ENCODE measurements at regions not wholly inside any gene's neighbourhood (a gene's known extent, or its start where the extent isn't known, plus 50 kb on each side); places are given as distances from the start of the nearest gene placed in this dataset.

DNA sequence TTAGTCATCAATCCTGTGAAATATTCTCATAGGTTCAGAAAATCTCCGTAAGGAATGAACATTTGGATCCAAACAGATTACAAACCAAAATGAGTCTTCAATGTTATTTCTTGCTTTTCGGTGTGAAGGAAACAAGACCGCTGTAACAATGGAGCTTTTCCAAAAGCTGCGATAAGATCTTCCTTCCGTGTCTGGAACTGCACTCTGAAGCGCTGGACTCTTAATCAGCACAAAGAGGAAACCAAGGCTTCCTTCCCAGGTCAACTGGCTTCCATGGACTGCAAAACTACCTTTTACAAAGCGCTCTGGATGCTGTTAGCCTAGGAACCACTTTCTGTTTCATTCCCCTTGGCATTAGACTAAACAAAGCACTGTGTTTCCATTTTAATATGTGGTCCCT, 137.9 kb upstream of the BASP1 start:
- Histone ChIP-seq H3K4ac (replicated peaks; ENCODE audit: insufficient read length, low read depth, low read length) (no peak overlapping the region), H3K79me1 (ENCODE audit: low read depth, low read length) (no peaks in the 10 kb centered on the region), H2BK15ac (ENCODE audit: low read length) (no peak overlapping the region), H3K18ac (ENCODE audit: extremely low read depth, low read length) (no peak overlapping the region), H3K23me2 (ENCODE audit: low read depth, low read length) (no peaks in the 10 kb centered on the region), H4K5ac (ENCODE audit: insufficient read length, low read depth, low read length) (no peak overlapping the region), H3K9ac (replicated peaks in 1 of 4; ENCODE audit: extremely low read depth in 1 of 4, low read depth in 3 of 4, low read length in 3 of 4) (no peak overlapping the region), H4K8ac (ENCODE audit: extremely low read depth, insufficient read depth, low read length) (no peak overlapping the region), H2BK5ac (ENCODE audit: low read depth, low read length) (no peak overlapping the region), H2AK5ac (ENCODE audit: low read depth, low read length) (no peak overlapping the region), H2BK120ac (replicated peaks; ENCODE audit: low read depth, low read length) (no peak overlapping the region), H3K27me3 (replicated peaks in 1 of 4; ENCODE audit: control insufficient read depth in 3 of 4, extremely low read depth in 1 of 4, insufficient read depth in 3 of 4, low read length in 3 of 4) (no peaks in the 10 kb centered on the region), H3K9me3 (ENCODE audit: insufficient read depth in 2 of 2, low read depth in 1 of 2, low read length in 1 of 2) (no peaks in the 10 kb centered on the region), H3K23ac (ENCODE audit: insufficient read length) (no peak overlapping the region), H2BK12ac (ENCODE audit: low read depth, low read length) (no peak overlapping the region), H2BK20ac (ENCODE audit: low read length) (no peak overlapping the region), H3K56ac (replicated peaks; ENCODE audit: insufficient read length, low read depth, low read length) (no peak overlapping the region), H4K20me1 (replicated peaks in 1 of 2; ENCODE audit: control insufficient read depth in 1 of 2, insufficient read depth in 2 of 2, low read length in 2 of 2) (no peaks in the 10 kb centered on the region), H4K91ac (replicated peaks; ENCODE audit: insufficient read length, low read length) (no peak overlapping the region), H3K27ac (ENCODE audit: low read depth, low read length) (no peak overlapping the region), H3K14ac (ENCODE audit: insufficient read length) (no peak overlapping the region), H3K79me2 (ENCODE audit: control insufficient read depth in 1 of 2, insufficient read depth in 2 of 2, low read length in 2 of 2) (no peaks in the 10 kb centered on the region), H3K36me3 (ENCODE audit: control insufficient read depth in 2 of 4, insufficient read depth in 4 of 4, low read length in 3 of 4) (no peaks in the 10 kb centered on the region), H3K4me1 (replicated peaks in 1 of 4; ENCODE audit: control insufficient read depth in 3 of 4, insufficient read depth in 4 of 4, low read length in 3 of 4) (no peaks in the 10 kb centered on the region), H3K4me2 (ENCODE audit: insufficient read depth in 1 of 2, low read depth in 2 of 2, low read length in 2 of 2) (no peak overlapping the region), H3K4me3 (ENCODE audit: extremely low read depth in 1 of 4, insufficient read depth in 2 of 4, low read depth in 3 of 4, low read length in 4 of 4) (no peak overlapping the region), H2AFZ (ENCODE audit: low read length) (no peak overlapping the region)
- ChIA-PET POLR2A (ENCODE audit: partially characterized antibody) (no interaction called here), CTCF (ENCODE audit: partially characterized antibody) (no interaction called here)
- 92% methylated on average over 7 of the region's 7 CpGs; no CpG with 5 or more reads in 1 of the 2 experiments for WGBS, 2 experiments (ENCODE audit: extremely low coverage in 1 of 2, insufficient coverage in 1 of 2, insufficient read length in 1 of 2, insufficient replicate concordance in 2 of 2, low coverage in 1 of 2, low lambda C conversion rate in 2 of 2, missing lambda C conversion rate in 1 of 2)
- DNase-seq (ENCODE audit: low read depth in 1 of 2, low spot score in 2 of 2) = no peak
- FAIRE-seq = no peak
- TF ChIP-seq GTF2F1 (IDR thresholded peaks at IDR 0.05; ENCODE audit: borderline replicate concordance, low read depth, low read length) = no peak
- no peak for TF ChIP-seq SAP30 (IDR thresholded peaks at IDR 0.05; ENCODE audit: insufficient read depth, insufficient replicate concordance, low read length)
- no peak for TF ChIP-seq NRF1 (IDR thresholded peaks at IDR 0.05; ENCODE audit: low read depth, low read length)
- TF ChIP-seq SIRT6 (IDR thresholded peaks at IDR 0.05; ENCODE audit: low read length) = no peak
- no peak for TF ChIP-seq FOSL1 (IDR thresholded peaks at IDR 0.05; ENCODE audit: insufficient read depth, low read depth, low read length)
- TF ChIP-seq KDM4A (IDR thresholded peaks at IDR 0.05; ENCODE audit: low read depth, low read length, severe bottlenecking) = no peak
- no peak for TF ChIP-seq HDAC6 (IDR thresholded peaks at IDR 0.05; ENCODE audit: low read depth, low read length)
- TF ChIP-seq RNF2 (IDR thresholded peaks at IDR 0.05; ENCODE audit: borderline replicate concordance, low read depth, low read length, missing control alignments, poor library complexity, severe bottlenecking) = no peak
- no peak for TF ChIP-seq GABPA (IDR thresholded peaks at IDR 0.05; ENCODE audit: borderline replicate concordance, insufficient read depth, low read length)
- TF ChIP-seq, protein P1, sequence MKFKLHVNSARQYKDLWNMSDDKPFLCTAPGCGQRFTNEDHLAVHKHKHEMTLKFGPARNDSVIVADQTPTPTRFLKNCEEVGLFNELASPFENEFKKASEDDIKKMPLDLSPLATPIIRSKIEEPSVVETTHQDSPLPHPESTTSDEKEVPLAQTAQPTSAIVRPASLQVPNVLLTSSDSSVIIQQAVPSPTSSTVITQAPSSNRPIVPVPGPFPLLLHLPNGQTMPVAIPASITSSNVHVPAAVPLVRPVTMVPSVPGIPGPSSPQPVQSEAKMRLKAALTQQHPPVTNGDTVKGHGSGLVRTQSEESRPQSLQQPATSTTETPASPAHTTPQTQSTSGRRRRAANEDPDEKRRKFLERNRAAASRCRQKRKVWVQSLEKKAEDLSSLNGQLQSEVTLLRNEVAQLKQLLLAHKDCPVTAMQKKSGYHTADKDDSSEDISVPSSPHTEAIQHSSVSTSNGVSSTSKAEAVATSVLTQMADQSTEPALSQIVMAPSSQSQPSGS (IDR thresholded peaks at IDR 0.05; ENCODE audit: low read length) = no peak
- TF ChIP-seq RAD21 (IDR thresholded peaks at IDR 0.05 in 1 of 2, conservative IDR thresholded peaks at IDR 0.05 in 1 of 2; ENCODE audit: low read depth in 2 of 2, low read length in 2 of 2) = no peak

Measured in H1 (cell line).